Mucosa of descending colon (tissue), 3 donors: ENCODE measurements at regions not wholly inside any gene's neighbourhood (a gene's known extent, or its start where the extent isn't known, plus 50 kb on each side); places are given as distances from the start of the nearest gene placed in this dataset.
"Not testable (repeated sequence)": the region's sequence is repeated elsewhere in the genome, so short reads cannot be mapped to it uniquely, and the experiment has no call there.

Experiments
- ATAC-seq: fragments of 200-7000 bp; cut with Tn5 transposase; one replicate; pipeline ENCODE4 v1.9.1; 2020; ENCODE audit warnings: mild to moderate bottlenecking, moderate library complexity
- DNase-seq, 3 donors: peaks; one replicate each; pipeline ENCODE4 v3.0.0-alpha.2; 2020
- H3K36me3 ChIP-seq: fragments of 200-600 bp; one replicate; pipeline ENCODE4 v1.8.0; 2021; ENCODE audit warnings: low read depth, mild to moderate bottlenecking
- H3K4me1 ChIP-seq: fragments of 200-600 bp; one replicate; pipeline ENCODE4 v1.8.0; 2021; ENCODE audit warnings: low read depth, mild to moderate bottlenecking
- H3K4me3 ChIP-seq: fragments of 200-600 bp; one replicate; pipeline ENCODE4 v1.8.0; 2021; ENCODE audit warnings: mild to moderate bottlenecking
- H3K9me3 ChIP-seq: fragments of 200-600 bp; one replicate; pipeline ENCODE4 v1.8.0; 2021; ENCODE audit warnings: mild to moderate bottlenecking
- CTCF ChIP-seq: fragments of 200-600 bp; IDR thresholded peaks from one replicate; pipeline ENCODE4 v1.8.0; 2022; ENCODE audit warnings: antibody characterized with exemption, mild to moderate bottlenecking
- intact Hi-C, 2 donors: fragments of 100-400 bp; cut with DNase I in 1 of 2; cut with micrococcal nuclease in 1 of 2; formaldehyde crosslinking; loops; one replicate each; pipeline versions ENCODE4 v1.11.0 to v1.11.1; 2022; cut with DNase I, micrococcal nuclease
- donor health status: DM: no; HTN: no; CAD: no; lungs with moderate emphysema.
- donor health status: DM: no; HTN: no; CAD: no.
- donor health status: DM: no; HTN: yes; CAD: no.

- no peak for TF ChIP-seq CTCF
- DNase-seq, result no peak
- no peaks in the 10 kb centered on the region for H3K4me1 ChIP-seq
- H3K36me3 ChIP-seq, result no peaks in the 10 kb centered on the region
- no peak overlapping the region for H3K4me3 ChIP-seq
- no peaks in the 10 kb centered on the region for H3K9me3 ChIP-seq
- no peak for ATAC-seq
- intact Hi-C loops, result no loop called here
These were observed 110.4 kb upstream of the XIST start for GRCh38 chrX:73962948-73963347.

DNA sequence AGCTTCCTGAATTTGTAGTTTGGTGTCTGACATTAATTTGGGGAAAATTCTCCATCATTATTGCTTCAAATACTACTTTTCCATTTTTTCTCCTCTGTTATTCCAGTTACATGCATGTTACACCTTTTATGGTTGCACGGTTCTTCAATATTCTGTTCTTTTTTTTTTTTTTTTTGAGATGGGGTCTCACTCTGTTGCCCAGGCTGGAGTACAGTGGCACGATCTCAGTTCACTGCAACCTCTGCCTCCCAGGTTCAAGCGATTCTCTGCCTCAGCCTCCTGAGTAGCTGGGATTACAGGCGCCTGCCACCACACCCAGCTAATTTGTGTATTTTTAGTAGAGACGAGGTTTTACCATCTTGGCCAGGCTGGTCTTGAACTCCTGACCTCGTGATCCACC lies 109.4 kb upstream of the XIST start:
- H3K9me3 ChIP-seq, ATAC-seq, H3K36me3 ChIP-seq, DNase-seq, H3K4me1 ChIP-seq, H3K4me3 ChIP-seq, intact Hi-C loops: not testable (repeated sequence)

DNA sequence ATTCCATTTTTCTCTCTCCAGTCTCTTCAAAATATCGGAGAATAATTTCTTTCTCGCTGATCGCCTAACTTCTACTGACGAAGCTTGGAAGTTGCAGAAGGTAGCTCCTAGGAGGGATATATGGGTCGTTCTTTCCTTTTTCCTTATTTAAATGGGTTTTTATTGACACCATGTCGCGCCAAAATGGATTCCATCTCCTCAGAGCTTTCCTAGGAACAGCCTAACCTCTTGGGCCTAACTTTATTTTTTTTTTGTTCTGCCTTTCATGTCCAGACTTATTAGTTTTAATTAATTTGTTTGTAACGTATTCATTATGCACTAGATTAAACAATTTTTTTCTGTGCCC lies 92.0 kb upstream of the XIST start:
- Histone ChIP-seq H3K36me3 (no peaks in the 10 kb centered on the region), H3K4me3 (peak overlapping the region; percentile 30), H3K9me3 (no peaks in the 10 kb centered on the region), H3K4me1 (no peaks in the 10 kb centered on the region)
- no peak for TF ChIP-seq CTCF
- no peak for DNase-seq
- intact Hi-C loops, result no loop called here
- peak; percentile 23 for ATAC-seq

DNA sequence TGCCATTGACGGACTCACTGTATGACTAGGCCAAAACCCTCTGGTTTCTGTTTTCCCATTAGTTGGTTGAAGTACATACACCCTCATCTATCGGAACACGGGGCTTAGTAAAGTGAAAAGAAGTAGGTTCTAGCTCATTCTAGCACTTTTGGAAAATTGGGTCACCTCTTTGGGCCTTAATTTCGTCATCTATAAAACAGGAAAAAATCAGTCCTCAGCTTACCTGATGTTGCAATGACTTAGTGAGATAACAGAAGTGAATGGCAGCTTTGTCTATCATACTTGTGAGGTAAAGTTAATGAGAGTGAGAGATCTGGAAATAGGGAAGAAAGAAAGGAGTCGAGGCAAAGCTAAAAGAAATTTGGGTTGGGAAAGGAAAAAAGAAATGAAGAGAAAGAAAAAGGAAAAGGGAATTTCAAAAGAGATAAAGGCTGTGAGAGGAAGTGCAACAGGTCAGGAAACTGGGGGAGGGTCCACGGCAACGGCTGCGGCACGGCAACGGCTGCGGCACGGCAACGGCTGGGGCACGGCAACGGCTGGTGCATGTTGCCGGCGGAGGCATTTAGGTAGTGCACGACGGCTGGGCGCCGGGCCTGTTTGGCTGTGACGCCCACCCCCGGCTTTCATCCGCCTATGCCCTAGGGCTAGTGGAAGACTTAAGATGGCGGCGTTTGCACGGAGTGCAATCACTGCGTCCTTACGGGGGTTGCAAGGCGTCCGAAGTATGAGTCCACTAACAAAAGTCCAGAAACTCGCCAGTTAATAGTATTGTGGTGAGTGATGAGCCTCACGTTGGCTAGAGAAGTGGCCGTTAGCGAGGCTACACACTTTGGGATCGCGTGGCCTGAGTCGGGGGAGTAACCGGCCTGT lies 91.4 kb upstream of the XIST start:
- TF ChIP-seq CTCF, result no peak
- H3K4me1 ChIP-seq, result no peaks in the 10 kb centered on the region
- no peaks in the 10 kb centered on the region for H3K9me3 ChIP-seq
- ATAC-seq (peak; percentile 100), DNase-seq (peak; percentile 82 to 95 (median 87))
- H3K36me3 ChIP-seq, result no peaks in the 10 kb centered on the region
- H3K4me3 ChIP-seq, result peak overlapping the region; percentile 30
- intact Hi-C loops, result no loop called here

DNA sequence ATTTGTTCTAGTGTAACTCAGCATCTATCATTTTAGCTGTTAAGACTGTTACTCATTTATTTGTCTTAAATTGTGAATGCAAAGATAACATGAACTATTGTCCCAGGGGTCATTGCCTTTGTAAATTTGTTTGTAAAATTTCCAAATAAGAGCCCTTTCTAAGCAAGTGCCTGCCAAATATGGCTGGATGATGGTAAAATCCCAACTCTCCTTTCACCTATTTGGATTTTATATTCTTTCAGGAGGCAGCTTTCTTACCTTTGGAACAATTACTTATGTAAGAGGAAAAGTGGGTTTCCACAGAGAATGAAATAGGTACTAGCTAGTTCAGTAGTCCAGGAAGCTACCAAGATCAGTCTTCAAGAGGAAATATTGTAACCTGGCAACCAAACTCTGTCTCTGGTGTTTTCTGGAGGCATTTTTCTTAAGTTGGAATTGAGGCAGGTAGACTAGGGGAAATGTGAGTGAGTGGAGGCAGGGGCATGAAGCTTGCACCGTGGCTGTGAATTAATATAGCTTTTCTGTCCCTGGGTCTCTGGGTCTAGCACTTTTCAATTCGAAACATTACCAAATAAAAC lies 88.5 kb upstream of the XIST start:
- DNase-seq, result no peak
- H3K9me3 ChIP-seq, result no peaks in the 10 kb centered on the region
- no peak for ATAC-seq
- H3K4me3 ChIP-seq, result no peak overlapping the region
- no peaks in the 10 kb centered on the region for H3K36me3 ChIP-seq
- no peaks in the 10 kb centered on the region for H3K4me1 ChIP-seq
- intact Hi-C loops, result no loop called here
- no peak for TF ChIP-seq CTCF

- H3K4me1 ChIP-seq, DNase-seq, H3K4me3 ChIP-seq, intact Hi-C loops, H3K36me3 ChIP-seq, H3K9me3 ChIP-seq, ATAC-seq: not testable (repeated sequence)
These were observed 85.3 kb upstream of the XIST start for GRCh38 chrX:73937843-73938242.
